ENCODE measurements at regions not wholly inside any gene's neighbourhood (a gene's known extent, or its start where the extent isn't known, plus 50 kb on each side); places are given as distances from the start of the nearest gene placed in this dataset.
"Not testable (repeated sequence)": the region's sequence is repeated elsewhere in the genome, so short reads cannot be mapped to it uniquely, and the experiment has no call there.

GRCh38 chr9:18281291-18281690, 192.7 kb upstream of the ADAMTSL1 start:
- DNase-seq (ENCODE audit: low read depth in 2 of 2), result no peak

GRCh38 chr9:18294229-18294628, 179.7 kb upstream of the ADAMTSL1 start:
- DNase-seq (ENCODE audit: low read depth in 2 of 2), result no peak

- no peak for DNase-seq (ENCODE audit: low read depth in 2 of 2)
These were observed 177.3 kb upstream of the ADAMTSL1 start for GRCh38 chr9:18296702-18297055.

- no peak for DNase-seq (ENCODE audit: low read depth in 2 of 2)
These were observed 176.7 kb upstream of the ADAMTSL1 start for GRCh38 chr9:18297056-18297841.

- DNase-seq (ENCODE audit: low read depth in 2 of 2), result no peak
These were observed 174.5 kb upstream of the ADAMTSL1 start for GRCh38 chr9:18299449-18299848.

- DNase-seq (ENCODE audit: low read depth in 2 of 2), result not testable (repeated sequence)
These were observed 168.7 kb upstream of the ADAMTSL1 start for GRCh38 chr9:18305167-18305806.

GRCh38 chr9:18314316-18314715, 159.6 kb upstream of the ADAMTSL1 start:
- no peak for DNase-seq (ENCODE audit: low read depth in 2 of 2)

GRCh38 chr9:18317896-18318295, 156.1 kb upstream of the ADAMTSL1 start:
- DNase-seq (ENCODE audit: low read depth in 2 of 2), result no peak

- no peak for DNase-seq (ENCODE audit: low read depth in 2 of 2)
These were observed 154.0 kb upstream of the ADAMTSL1 start for GRCh38 chr9:18319918-18320445.

GRCh38 chr9:18324928-18325745, 148.8 kb upstream of the ADAMTSL1 start:
- no peak for DNase-seq (ENCODE audit: low read depth in 2 of 2)

- not testable (repeated sequence) for DNase-seq (ENCODE audit: low read depth in 2 of 2)
These were observed 148.3 kb upstream of the ADAMTSL1 start for GRCh38 chr9:18325746-18326011.

- DNase-seq (ENCODE audit: low read depth in 2 of 2), result no peak
These were observed 146.8 kb upstream of the ADAMTSL1 start for GRCh38 chr9:18327121-18327520.

GRCh38 chr9:18330401-18331309, 143.3 kb upstream of the ADAMTSL1 start:
- DNase-seq (ENCODE audit: low read depth in 2 of 2), result no peak

GRCh38 chr9:18331310-18331684, 142.7 kb upstream of the ADAMTSL1 start:
- no peak for DNase-seq (ENCODE audit: low read depth in 2 of 2)

GRCh38 chr9:18331808-18332209, 142.1 kb upstream of the ADAMTSL1 start:
- DNase-seq (ENCODE audit: low read depth in 2 of 2), result no peak

- DNase-seq (ENCODE audit: low read depth in 2 of 2), result no peak
These were observed 140.8 kb upstream of the ADAMTSL1 start for GRCh38 chr9:18333157-18333556.

GRCh38 chr9:18335825-18336224, 138.1 kb upstream of the ADAMTSL1 start:
- no peak for DNase-seq (ENCODE audit: low read depth in 2 of 2)

GRCh38 chr9:18338042-18338441, 135.9 kb upstream of the ADAMTSL1 start:
- DNase-seq (ENCODE audit: low read depth in 2 of 2), result no peak

GRCh38 chr9:18343784-18344183, 130.2 kb upstream of the ADAMTSL1 start:
- no peak for DNase-seq (ENCODE audit: low read depth in 2 of 2)

GRCh38 chr9:18346745-18347144, 127.2 kb upstream of the ADAMTSL1 start:
- no peak for DNase-seq (ENCODE audit: low read depth in 2 of 2)

GRCh38 chr9:18347386-18348082, 126.4 kb upstream of the ADAMTSL1 start:
- no peak for DNase-seq (ENCODE audit: low read depth in 2 of 2)
